Ovary (tissue), 3 donors: ENCODE measurements at regions not wholly inside any gene's neighbourhood (a gene's known extent, or its start where the extent isn't known, plus 50 kb on each side); places are given as distances from the start of the nearest gene placed in this dataset.

Experiments used
- CTCF ChIP-seq, 3 donors: fragments of 450-650 bp in 2 of 3; fragments of 200-600 bp in 1 of 3; IDR thresholded peaks; one replicate each; pipeline versions ENCODE4 v1.5.1 to v1.8.0; 2016 to 2022; ENCODE audit warnings: antibody characterized with exemption in 3 of 3, mild to moderate bottlenecking in 1 of 3
- POLR2A ChIP-seq: fragments of 450-650 bp; IDR thresholded peaks from one replicate; pipeline ENCODE4 v1.6.1; 2017; ENCODE audit warnings: antibody characterized with exemption, mild to moderate bottlenecking, moderate library complexity
- donor health status: DM: no; HTN: no; CAD: no.

- no peak for TF ChIP-seq CTCF (IDR thresholded peaks at IDR 0.05)
- no peak for TF ChIP-seq POLR2A
These were observed 241.3 kb upstream of the ANO3 start for GRCh38 chr11:26090651-26091050.
